ENCODE measurements at regions not wholly inside any gene's neighbourhood (a gene's known extent, or its start where the extent isn't known, plus 50 kb on each side); places are given as distances from the start of the nearest gene placed in this dataset.

- DNase-seq: no peak
- Histone ChIP-seq H3K9me3 (ENCODE audit: insufficient read depth, low read length, severe bottlenecking) (no peaks in the 10 kb centered on the region), H3K4me2 (ENCODE audit: insufficient read depth, low read length) (no peak overlapping the region), H4K20me1 (ENCODE audit: insufficient read depth, low read length) (no peaks in the 10 kb centered on the region), H2AFZ (ENCODE audit: low read depth, low read length) (no peak overlapping the region), H3K27ac (ENCODE audit: low read length) (no peak overlapping the region), H3K4me1 (ENCODE audit: insufficient read depth, low read length) (peaks cover 15% of the 10 kb centered on the region), H3K9ac (ENCODE audit: low read depth, low read length) (0 out of 2 replicates have a peak overlapping the region, but pooled peaks have one; percentile 35), H3K27me3 (ENCODE audit: insufficient read depth, low read length, poor library complexity) (no peaks in the 10 kb centered on the region), H3K4me3 (ENCODE audit: low read depth in 1 of 2, low read length in 2 of 2) (no peak overlapping the region), H3K79me2 (ENCODE audit: insufficient read depth, low read length) (no peaks in the 10 kb centered on the region), H3K36me3 (ENCODE audit: insufficient read depth, low read length) (no peaks in the 10 kb centered on the region)
- TF ChIP-seq EZH2 (IDR thresholded peaks at IDR 0.05; ENCODE audit: borderline replicate concordance, low read depth, low read length, severe bottlenecking) (no peak), CTCF (IDR thresholded peaks at IDR 0.05; ENCODE audit: borderline replicate concordance, extremely low read depth, low read length, poor library complexity, severe bottlenecking) (no peak)
- no peak for ATAC-seq (ENCODE audit: insufficient read depth, low read depth)
Observed at GRCh38 chr10:128211064-128211504, 84.9 kb upstream of the MKI67 start.

GRCh38 chr10:128211953-128212727 is 85.9 kb upstream of the MKI67 start:
- peak; percentile 93 for TF ChIP-seq CTCF (IDR thresholded peaks at IDR 0.05; ENCODE audit: borderline replicate concordance, extremely low read depth, low read length, poor library complexity, severe bottlenecking)
- TF ChIP-seq EZH2 (IDR thresholded peaks at IDR 0.05; ENCODE audit: borderline replicate concordance, low read depth, low read length, severe bottlenecking): no peak
- Histone ChIP-seq H3K4me2 (ENCODE audit: insufficient read depth, low read length) (peak overlapping the region; percentile 72), H3K27ac (ENCODE audit: low read length) (peak overlapping the region; percentile 53), H3K9me3 (ENCODE audit: insufficient read depth, low read length, severe bottlenecking) (no peaks in the 10 kb centered on the region), H3K36me3 (ENCODE audit: insufficient read depth, low read length) (no peaks in the 10 kb centered on the region), H3K4me1 (ENCODE audit: insufficient read depth, low read length) (peaks cover 15% of the 10 kb centered on the region), H3K27me3 (ENCODE audit: insufficient read depth, low read length, poor library complexity) (no peaks in the 10 kb centered on the region), H4K20me1 (ENCODE audit: insufficient read depth, low read length) (no peaks in the 10 kb centered on the region), H3K9ac (ENCODE audit: low read depth, low read length) (peak overlapping the region; percentile 35), H3K79me2 (ENCODE audit: insufficient read depth, low read length) (no peaks in the 10 kb centered on the region), H3K4me3 (ENCODE audit: low read depth in 1 of 2, low read length in 2 of 2) (peak overlapping the region; percentile 18 to 58; a peak in 3 of 4 replicates), H2AFZ (ENCODE audit: low read depth, low read length) (peak overlapping the region; percentile 72)
- ATAC-seq (ENCODE audit: insufficient read depth, low read depth): peak; percentile 98
- DNase-seq: peak; percentile 84

GRCh38 chr10:128213156-128213555 is 86.9 kb upstream of the MKI67 start:
- no peak overlapping the region for H2AFZ ChIP-seq (ENCODE audit: low read depth, low read length)
- H3K4me3 ChIP-seq (ENCODE audit: low read depth in 1 of 2, low read length in 2 of 2): no peak overlapping the region
- no peaks in the 10 kb centered on the region for H3K79me2 ChIP-seq (ENCODE audit: insufficient read depth, low read length)

GRCh38 chr10:128215733-128216132 is 89.5 kb upstream of the MKI67 start:
- DNase-seq (no peak), ATAC-seq (ENCODE audit: insufficient read depth, low read depth) (no peak)
- TF ChIP-seq EZH2 (IDR thresholded peaks at IDR 0.05; ENCODE audit: borderline replicate concordance, low read depth, low read length, severe bottlenecking): no peak
- TF ChIP-seq CTCF (IDR thresholded peaks at IDR 0.05; ENCODE audit: borderline replicate concordance, extremely low read depth, low read length, poor library complexity, severe bottlenecking): no peak
- Histone ChIP-seq H3K9me3 (ENCODE audit: insufficient read depth, low read length, severe bottlenecking) (no peaks in the 10 kb centered on the region), H3K9ac (ENCODE audit: low read depth, low read length) (no peak overlapping the region), H3K27me3 (ENCODE audit: insufficient read depth, low read length, poor library complexity) (no peaks in the 10 kb centered on the region), H4K20me1 (ENCODE audit: insufficient read depth, low read length) (no peaks in the 10 kb centered on the region), H3K27ac (ENCODE audit: low read length) (no peak overlapping the region), H2AFZ (ENCODE audit: low read depth, low read length) (no peak overlapping the region), H3K36me3 (ENCODE audit: insufficient read depth, low read length) (no peaks in the 10 kb centered on the region), H3K4me1 (ENCODE audit: insufficient read depth, low read length) (peaks cover 15% of the 10 kb centered on the region), H3K4me2 (ENCODE audit: insufficient read depth, low read length) (no peak overlapping the region), H3K79me2 (ENCODE audit: insufficient read depth, low read length) (no peaks in the 10 kb centered on the region), H3K4me3 (ENCODE audit: low read depth in 1 of 2, low read length in 2 of 2) (no peak overlapping the region)

More at GRCh38 chr10:128213156-128213555, 86.9 kb upstream of the MKI67 start:
- Histone ChIP-seq H3K4me2 (ENCODE audit: insufficient read depth, low read length) (no peak overlapping the region), H3K9me3 (ENCODE audit: insufficient read depth, low read length, severe bottlenecking) (no peaks in the 10 kb centered on the region), H4K20me1 (ENCODE audit: insufficient read depth, low read length) (no peaks in the 10 kb centered on the region), H3K27ac (ENCODE audit: low read length) (no peak overlapping the region), H3K27me3 (ENCODE audit: insufficient read depth, low read length, poor library complexity) (no peaks in the 10 kb centered on the region), H3K9ac (ENCODE audit: low read depth, low read length) (no peak overlapping the region), H3K4me1 (ENCODE audit: insufficient read depth, low read length) (peaks cover 15% of the 10 kb centered on the region), H3K36me3 (ENCODE audit: insufficient read depth, low read length) (no peaks in the 10 kb centered on the region)
- no peak for ATAC-seq (ENCODE audit: insufficient read depth, low read depth)
- TF ChIP-seq EZH2 (IDR thresholded peaks at IDR 0.05; ENCODE audit: borderline replicate concordance, low read depth, low read length, severe bottlenecking): no peak
- no peak for DNase-seq
